Vagina (tissue), 2 donors: ENCODE measurements at regions not wholly inside any gene's neighbourhood (a gene's known extent, or its start where the extent isn't known, plus 50 kb on each side); places are given as distances from the start of the nearest gene placed in this dataset.

Source experiments
- DNase-seq, 2 donors: peaks; one replicate each; pipeline ENCODE4 v3.0.0-alpha.2; 2017; ENCODE audit errors: extremely low spot score in 2 of 2
- H3K27ac ChIP-seq: fragments of 200-600 bp; sonication (generic); one replicate; pipeline ENCODE4 v1.5.1; 2019
- H3K27me3 ChIP-seq: fragments of 200-600 bp; sonication (generic); one replicate; pipeline ENCODE4 v1.5.1; 2019
- H3K36me3 ChIP-seq, 2 donors: fragments of 200-600 bp; sonication (generic); one replicate each; pipeline ENCODE4 v1.5.1; 2017 to 2019
- H3K4me1 ChIP-seq: fragments of 200-600 bp; sonication (generic); one replicate; pipeline ENCODE4 v1.5.1; 2019
- H3K4me3 ChIP-seq, 2 donors: fragments of 200-600 bp; sonication (generic); 1 replicate in 1 of 2; 2 replicates in 1 of 2; pipeline ENCODE4 v1.5.1; 2016 to 2019
- H3K9me3 ChIP-seq: fragments of 200-600 bp; sonication (generic); one replicate; pipeline ENCODE4 v1.5.1; 2019
- CTCF ChIP-seq, 3 experiments: fragments of 450-650 bp in 2 of 3; fragments of 200-600 bp in 1 of 3; sonication (generic) in 1 of 3; IDR thresholded peaks; one replicate each; pipeline ENCODE4 v1.5.1; 2017 to 2019; ENCODE audit warnings: antibody characterized with exemption in 3 of 3, mild to moderate bottlenecking in 2 of 3, moderate library complexity in 2 of 3
- POLR2A ChIP-seq, 2 donors: fragments of 450-650 bp; IDR thresholded peaks; one replicate each; pipeline ENCODE4 v1.6.1; 2017; ENCODE audit warnings: antibody characterized with exemption in 2 of 2, mild to moderate bottlenecking in 2 of 2, moderate library complexity in 2 of 2
- POLR2AphosphoS5 ChIP-seq, 2 donors: sonication (generic); formaldehyde crosslinking; IDR thresholded peaks; one replicate each; pipeline ENCODE4 v1.9.0; 2017; ENCODE audit warnings: antibody characterized with exemption in 2 of 2, mild to moderate bottlenecking in 2 of 2, low read depth in 1 of 2; ENCODE audit not compliant: insufficient read depth in 1 of 2
- intact Hi-C: fragments of 100-400 bp; cut with DNase I; formaldehyde crosslinking; loops from one replicate; pipeline ENCODE4 v1.15.1; 2023

GRCh38 chrX:1035206-1035605 lies 177.2 kb downstream of the CRLF2 start:
- intact Hi-C loops = no loop called here
- no peak overlapping the region for H3K4me3 ChIP-seq
- no peaks in the 10 kb centered on the region for H3K4me1 ChIP-seq
- H3K27ac ChIP-seq = no peak overlapping the region
- no peak for TF ChIP-seq CTCF (IDR thresholded peaks at IDR 0.05)
- TF ChIP-seq POLR2A (IDR thresholded peaks at IDR 0.05) = no peak
- no peak for TF ChIP-seq POLR2AphosphoS5 (IDR thresholded peaks at IDR 0.05; ENCODE audit: insufficient read depth in 1 of 2, low read depth in 1 of 2)
- H3K27me3 ChIP-seq = no peaks in the 10 kb centered on the region
- DNase-seq = no peak
- H3K36me3 ChIP-seq = no peaks in the 10 kb centered on the region
- H3K9me3 ChIP-seq = peaks cover 3% of the 10 kb centered on the region

- Histone ChIP-seq H3K4me1 (no peaks in the 10 kb centered on the region), H3K9me3 (peaks cover 3% of the 10 kb centered on the region), H3K36me3 (no peaks in the 10 kb centered on the region), H3K4me3 (no peak overlapping the region), H3K27ac (no peak overlapping the region), H3K27me3 (no peaks in the 10 kb centered on the region)
- DNase-seq = no peak
- intact Hi-C loops = no loop called here
- no peak for TF ChIP-seq POLR2AphosphoS5 (IDR thresholded peaks at IDR 0.05; ENCODE audit: insufficient read depth in 1 of 2, low read depth in 1 of 2)
- no peak for TF ChIP-seq POLR2A (IDR thresholded peaks at IDR 0.05)
- TF ChIP-seq CTCF (IDR thresholded peaks at IDR 0.05) = no peak
These were observed 177.7 kb downstream of the CRLF2 start for GRCh38 chrX:1034717-1035116.

GRCh38 chrX:1031521-1032430 lies 180.7 kb downstream of the CRLF2 start:
- intact Hi-C loops = no loop called here
- no peak for DNase-seq
- H3K36me3 ChIP-seq = no peaks in the 10 kb centered on the region
- TF ChIP-seq CTCF (IDR thresholded peaks at IDR 0.05) (no peak), POLR2A (IDR thresholded peaks at IDR 0.05) (no peak), POLR2AphosphoS5 (IDR thresholded peaks at IDR 0.05; ENCODE audit: insufficient read depth in 1 of 2, low read depth in 1 of 2) (no peak)
- peaks cover 3% of the 10 kb centered on the region for H3K9me3 ChIP-seq
- no peaks in the 10 kb centered on the region for H3K27me3 ChIP-seq
- no peak overlapping the region for H3K4me3 ChIP-seq
- no peaks in the 10 kb centered on the region for H3K4me1 ChIP-seq
- H3K27ac ChIP-seq = no peak overlapping the region

- Histone ChIP-seq H3K4me3 (no peak overlapping the region), H3K27ac (no peak overlapping the region), H3K36me3 (no peaks in the 10 kb centered on the region), H3K4me1 (no peaks in the 10 kb centered on the region), H3K27me3 (no peaks in the 10 kb centered on the region), H3K9me3 (no peaks in the 10 kb centered on the region)
- intact Hi-C loops = no loop called here
- TF ChIP-seq CTCF (IDR thresholded peaks at IDR 0.05) (no peak), POLR2AphosphoS5 (IDR thresholded peaks at IDR 0.05; ENCODE audit: insufficient read depth in 1 of 2, low read depth in 1 of 2) (no peak), POLR2A (IDR thresholded peaks at IDR 0.05) (no peak)
- DNase-seq = no peak
These were observed 183.0 kb downstream of the CRLF2 start for GRCh38 chrX:1029494-1029893.

DNA sequence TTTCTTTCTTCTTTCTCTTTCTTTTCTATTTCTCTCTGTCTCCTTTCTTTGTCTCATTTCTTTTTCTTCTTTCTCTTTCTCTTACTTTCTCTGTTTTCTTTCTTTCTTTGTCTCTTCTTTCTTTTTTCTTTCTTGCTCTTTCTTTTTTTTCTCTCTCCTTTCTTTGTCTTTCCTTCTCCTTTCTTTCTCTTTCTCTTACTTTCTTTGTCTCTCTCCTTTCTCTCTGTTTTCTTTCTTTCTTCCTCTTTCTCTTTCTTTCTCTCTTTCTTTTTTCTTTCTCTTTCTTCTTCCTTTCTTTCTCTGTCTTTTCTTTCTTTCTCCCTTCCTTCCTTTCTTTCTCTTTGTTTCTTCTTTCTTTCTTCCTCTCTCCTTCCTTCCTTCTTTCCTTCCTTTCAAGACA lies 184.8 kb downstream of the CRLF2 start:
- Histone ChIP-seq H3K27ac (no peak overlapping the region), H3K27me3 (no peaks in the 10 kb centered on the region), H3K4me1 (no peaks in the 10 kb centered on the region), H3K4me3 (no peak overlapping the region), H3K36me3 (no peaks in the 10 kb centered on the region), H3K9me3 (no peaks in the 10 kb centered on the region)
- TF ChIP-seq POLR2AphosphoS5 (IDR thresholded peaks at IDR 0.05; ENCODE audit: insufficient read depth in 1 of 2, low read depth in 1 of 2) = no peak
- TF ChIP-seq POLR2A (IDR thresholded peaks at IDR 0.05) = no peak
- no peak for TF ChIP-seq CTCF (IDR thresholded peaks at IDR 0.05)
- DNase-seq = no peak
- intact Hi-C loops = no loop called here
